ENCODE measurements at regions not wholly inside any gene's neighbourhood (a gene's known extent, or its start where the extent isn't known, plus 50 kb on each side); places are given as distances from the start of the nearest gene placed in this dataset.
"Not testable (repeated sequence)": the region's sequence is repeated elsewhere in the genome, so short reads cannot be mapped to it uniquely, and the experiment has no call there.

GRCh38 chr21:27771938-27772483 lies 805.1 kb upstream of the ADAMTS5 start:
- DNase-seq (ENCODE audit: low read depth in 2 of 2), result no peak

- no peak for DNase-seq (ENCODE audit: low read depth in 2 of 2)
These were observed 802.9 kb upstream of the ADAMTS5 start for GRCh38 chr21:27769763-27770162.

GRCh38 chr21:27768046-27768637 lies 801.3 kb upstream of the ADAMTS5 start:
- DNase-seq (ENCODE audit: low read depth in 2 of 2), result not testable (repeated sequence)

- no peak for DNase-seq (ENCODE audit: low read depth in 2 of 2)
These were observed 797.2 kb upstream of the ADAMTS5 start for GRCh38 chr21:27764056-27764455.

- DNase-seq (ENCODE audit: low read depth in 2 of 2), result no peak
These were observed 794.7 kb upstream of the ADAMTS5 start for GRCh38 chr21:27761623-27762022.

GRCh38 chr21:27759820-27760219 lies 792.9 kb upstream of the ADAMTS5 start:
- DNase-seq (ENCODE audit: low read depth in 2 of 2), result no peak

GRCh38 chr21:27759091-27759659 lies 792.3 kb upstream of the ADAMTS5 start:
- DNase-seq (ENCODE audit: low read depth in 2 of 2), result no peak

- DNase-seq (ENCODE audit: low read depth in 2 of 2), result no peak
These were observed 789.3 kb upstream of the ADAMTS5 start for GRCh38 chr21:27756191-27756590.

- no peak for DNase-seq (ENCODE audit: low read depth in 2 of 2)
These were observed 777.2 kb upstream of the ADAMTS5 start for GRCh38 chr21:27743971-27744564.

GRCh38 chr21:27741736-27742135 lies 774.8 kb upstream of the ADAMTS5 start:
- DNase-seq (ENCODE audit: low read depth in 2 of 2), result no peak

GRCh38 chr21:27740084-27740483 lies 773.2 kb upstream of the ADAMTS5 start:
- DNase-seq (ENCODE audit: low read depth in 2 of 2), result no peak

GRCh38 chr21:27739187-27739586 lies 772.3 kb upstream of the ADAMTS5 start:
- DNase-seq (ENCODE audit: low read depth in 2 of 2), result no peak

- DNase-seq (ENCODE audit: low read depth in 2 of 2), result no peak
These were observed 768.8 kb upstream of the ADAMTS5 start for GRCh38 chr21:27735699-27736098.

GRCh38 chr21:27734146-27734545 lies 767.3 kb upstream of the ADAMTS5 start:
- DNase-seq (ENCODE audit: low read depth in 2 of 2), result no peak

GRCh38 chr21:27725916-27726315 lies 759.0 kb upstream of the ADAMTS5 start:
- no peak for DNase-seq (ENCODE audit: low read depth in 2 of 2)

- DNase-seq (ENCODE audit: low read depth in 2 of 2), result no peak
These were observed 755.2 kb upstream of the ADAMTS5 start for GRCh38 chr21:27722095-27722494.

- no peak for DNase-seq (ENCODE audit: low read depth in 2 of 2)
These were observed 754.8 kb upstream of the ADAMTS5 start for GRCh38 chr21:27721675-27722074.

- DNase-seq (ENCODE audit: low read depth in 2 of 2), result no peak
These were observed 752.3 kb upstream of the ADAMTS5 start for GRCh38 chr21:27719226-27719625.

GRCh38 chr21:27715131-27715530 lies 748.2 kb upstream of the ADAMTS5 start:
- no peak for DNase-seq (ENCODE audit: low read depth in 2 of 2)

- DNase-seq (ENCODE audit: low read depth in 2 of 2), result no peak
These were observed 746.5 kb upstream of the ADAMTS5 start for GRCh38 chr21:27713154-27714109.

- DNase-seq (ENCODE audit: low read depth in 2 of 2), result no peak
These were observed 737.8 kb upstream of the ADAMTS5 start for GRCh38 chr21:27704567-27705166.

GRCh38 chr21:27703791-27704190 lies 736.9 kb upstream of the ADAMTS5 start:
- DNase-seq (ENCODE audit: low read depth in 2 of 2), result no peak

Data from stimulated activated CD8-positive, alpha-beta memory T cell treated with anti-CD3 and anti-CD28 coated beads, Interleukin-2, amount 100 ng/mL, for 48 hours (primary cell).